Lower lobe of right lung (tissue), 2 donors: ENCODE measurements at regions not wholly inside any gene's neighbourhood (a gene's known extent, or its start where the extent isn't known, plus 50 kb on each side); places are given as distances from the start of the nearest gene placed in this dataset.

Source experiments
- ATAC-seq, 2 donors: fragments of 200-7000 bp; cut with Tn5 transposase; one replicate each; pipeline ENCODE4 v1.9.1; 2020 to 2022; ENCODE audit warnings: mild to moderate bottlenecking in 2 of 2, moderate library complexity in 2 of 2
- DNase-seq: peaks from one replicate; pipeline ENCODE4 v3.0.0-alpha.2; 2020
- H3K27ac ChIP-seq: fragments of 200-600 bp; one replicate; pipeline ENCODE4 v1.8.0; 2022
- H3K27me3 ChIP-seq: fragments of 200-600 bp; one replicate; pipeline ENCODE4 v1.8.0; 2022; ENCODE audit warnings: low read depth
- H3K36me3 ChIP-seq: fragments of 200-600 bp; one replicate; pipeline ENCODE4 v1.8.0; 2022; ENCODE audit warnings: mild to moderate bottlenecking
- H3K4me1 ChIP-seq: fragments of 200-600 bp; one replicate; pipeline ENCODE4 v1.8.0; 2022
- H3K4me3 ChIP-seq: fragments of 200-600 bp; one replicate; pipeline ENCODE4 v1.8.0; 2022; ENCODE audit warnings: mild to moderate bottlenecking
- H3K9me3 ChIP-seq: fragments of 200-600 bp; one replicate; pipeline ENCODE4 v1.8.0; 2022
- CTCF ChIP-seq: fragments of 200-600 bp; IDR thresholded peaks from one replicate; pipeline ENCODE4 v1.8.0; 2022; ENCODE audit warnings: antibody characterized with exemption, mild to moderate bottlenecking
- intact Hi-C: fragments of 100-400 bp; cut with DNase I; formaldehyde crosslinking; loops from one replicate; pipeline ENCODE4 v1.11.0; 2022
- donor health status: DM: no; HTN: yes; CAD: no; lungs with severe emphysema.

- no peak for TF ChIP-seq CTCF
- Histone ChIP-seq H3K4me3 (no peak overlapping the region), H3K9me3 (no peaks in the 10 kb centered on the region), H3K27me3 (no peaks in the 10 kb centered on the region), H3K4me1 (no peaks in the 10 kb centered on the region), H3K36me3 (no peaks in the 10 kb centered on the region), H3K27ac (no peak overlapping the region)
- DNase-seq (no peak), ATAC-seq (no peak)
- intact Hi-C loops: no loop called here
Measured at GRCh38 chr2:7845332-7845731, 836.5 kb upstream of the ID2 start.

- Histone ChIP-seq H3K27ac (no peak overlapping the region), H3K4me1 (no peaks in the 10 kb centered on the region), H3K9me3 (no peaks in the 10 kb centered on the region), H3K4me3 (no peak overlapping the region), H3K27me3 (no peaks in the 10 kb centered on the region), H3K36me3 (no peaks in the 10 kb centered on the region)
- ATAC-seq: no peak
- intact Hi-C loops: no loop called here
- DNase-seq: no peak
- TF ChIP-seq CTCF: no peak
Measured at GRCh38 chr2:7846607-7847006, 835.2 kb upstream of the ID2 start.

- no peak for ATAC-seq
- TF ChIP-seq CTCF: no peak
- intact Hi-C loops: no loop called here
- no peak overlapping the region for H3K27ac ChIP-seq
- H3K27me3 ChIP-seq: no peaks in the 10 kb centered on the region
- H3K36me3 ChIP-seq: no peaks in the 10 kb centered on the region
- DNase-seq: no peak
- H3K9me3 ChIP-seq: no peaks in the 10 kb centered on the region
- no peak overlapping the region for H3K4me3 ChIP-seq
- no peaks in the 10 kb centered on the region for H3K4me1 ChIP-seq
Measured at GRCh38 chr2:7847321-7847720, 834.5 kb upstream of the ID2 start.

- DNase-seq (no peak), ATAC-seq (no peak)
- no peak for TF ChIP-seq CTCF
Measured at GRCh38 chr2:7849027-7849426, 832.8 kb upstream of the ID2 start.

GRCh38 chr2:7849531-7849930 is 832.3 kb upstream of the ID2 start:
- TF ChIP-seq CTCF: no peak
- Histone ChIP-seq H3K4me1 (no peaks in the 10 kb centered on the region), H3K27me3 (no peaks in the 10 kb centered on the region), H3K36me3 (no peaks in the 10 kb centered on the region), H3K4me3 (no peak overlapping the region), H3K27ac (no peak overlapping the region), H3K9me3 (no peaks in the 10 kb centered on the region)
- intact Hi-C loops: no loop called here
- ATAC-seq (no peak), DNase-seq (no peak)

More at GRCh38 chr2:7849027-7849426, 832.8 kb upstream of the ID2 start:
- intact Hi-C loops: no loop called here
- Histone ChIP-seq H3K36me3 (no peaks in the 10 kb centered on the region), H3K9me3 (no peaks in the 10 kb centered on the region), H3K4me3 (no peak overlapping the region), H3K27me3 (no peaks in the 10 kb centered on the region), H3K27ac (no peak overlapping the region), H3K4me1 (no peaks in the 10 kb centered on the region)

- Histone ChIP-seq H3K4me3 (no peak overlapping the region), H3K9me3 (no peaks in the 10 kb centered on the region), H3K4me1 (no peaks in the 10 kb centered on the region), H3K27ac (no peak overlapping the region), H3K36me3 (no peaks in the 10 kb centered on the region), H3K27me3 (no peaks in the 10 kb centered on the region)
- DNase-seq: no peak
- intact Hi-C loops: no loop called here
- ATAC-seq: no peak
- no peak for TF ChIP-seq CTCF
Measured at GRCh38 chr2:7852546-7852945, 829.3 kb upstream of the ID2 start.
